MG63 (cell line): ENCODE measurements at regions not wholly inside any gene's neighbourhood (a gene's known extent, or its start where the extent isn't known, plus 50 kb on each side); places are given as distances from the start of the nearest gene placed in this dataset.
"Not testable (repeated sequence)": the region's sequence is repeated elsewhere in the genome, so short reads cannot be mapped to it uniquely, and the experiment has no call there.

Source experiments
- DNase-seq: peaks from one replicate; pipeline ENCODE4 v3.0.0-alpha.2; 2020
- H3K27me3 ChIP-seq: fragments of 250-450 bp; sonication (Bioruptor Pico); 2 replicates; pipeline ENCODE4 v1.5.1; 2020; ENCODE audit warnings: mild to moderate bottlenecking, moderate library complexity
- H3K36me3 ChIP-seq: fragments of 250-450 bp; sonication (Bioruptor Pico); 2 replicates; pipeline ENCODE4 v1.5.1; 2020; ENCODE audit warnings: mild to moderate bottlenecking, moderate library complexity
- H3K4me3 ChIP-seq: fragments of 250-450 bp; sonication (Bioruptor Pico); 2 replicates; pipeline ENCODE4 v1.5.1; 2020; ENCODE audit warnings: mild to moderate bottlenecking, moderate library complexity
- H3K9me3 ChIP-seq: fragments of 250-450 bp; sonication (Bioruptor Pico); 2 replicates; pipeline ENCODE4 v1.5.1; 2020; ENCODE audit warnings: mild to moderate bottlenecking, moderate library complexity

GRCh38 chr6:50899306-50899870 is 80.7 kb downstream of the TFAP2B start:
- Histone ChIP-seq H3K9me3 (no peaks in the 10 kb centered on the region), H3K4me3 (no peak overlapping the region), H3K27me3 (no peaks in the 10 kb centered on the region), H3K36me3 (no peaks in the 10 kb centered on the region)
- DNase-seq = no peak

- Histone ChIP-seq H3K36me3 (no peaks in the 10 kb centered on the region), H3K9me3 (no peaks in the 10 kb centered on the region), H3K4me3 (no peak overlapping the region), H3K27me3 (no peaks in the 10 kb centered on the region)
- DNase-seq = no peak
These were observed 83.6 kb downstream of the TFAP2B start for GRCh38 chr6:50902260-50902659.

GRCh38 chr6:50905297-50905696 is 86.6 kb downstream of the TFAP2B start:
- H3K36me3 ChIP-seq = no peaks in the 10 kb centered on the region
- no peak for DNase-seq
- no peaks in the 10 kb centered on the region for H3K9me3 ChIP-seq
- H3K27me3 ChIP-seq = no peaks in the 10 kb centered on the region
- no peak overlapping the region for H3K4me3 ChIP-seq

GRCh38 chr6:50907565-50907964 is 88.9 kb downstream of the TFAP2B start:
- Histone ChIP-seq H3K4me3 (no peak overlapping the region), H3K27me3 (no peaks in the 10 kb centered on the region), H3K9me3 (no peaks in the 10 kb centered on the region), H3K36me3 (no peaks in the 10 kb centered on the region)
- no peak for DNase-seq

- Histone ChIP-seq H3K9me3 (no peaks in the 10 kb centered on the region), H3K27me3 (no peaks in the 10 kb centered on the region), H3K36me3 (no peaks in the 10 kb centered on the region), H3K4me3 (no peak overlapping the region)
- DNase-seq = no peak
These were observed 94.6 kb downstream of the TFAP2B start for GRCh38 chr6:50913105-50913770.

GRCh38 chr6:50921378-50921777 is 102.7 kb downstream of the TFAP2B start:
- not testable (repeated sequence) for H3K36me3 ChIP-seq, H3K27me3 ChIP-seq, H3K4me3 ChIP-seq, H3K9me3 ChIP-seq, DNase-seq

- no peak for DNase-seq
- Histone ChIP-seq H3K9me3 (no peaks in the 10 kb centered on the region), H3K36me3 (no peaks in the 10 kb centered on the region), H3K27me3 (no peaks in the 10 kb centered on the region), H3K4me3 (no peak overlapping the region)
These were observed 103.3 kb downstream of the TFAP2B start for GRCh38 chr6:50921968-50922367.

GRCh38 chr6:50922579-50923525 is 104.2 kb downstream of the TFAP2B start:
- Histone ChIP-seq H3K9me3 (no peaks in the 10 kb centered on the region), H3K4me3 (no peak overlapping the region), H3K27me3 (no peaks in the 10 kb centered on the region), H3K36me3 (no peaks in the 10 kb centered on the region)
- DNase-seq = no peak

- no peaks in the 10 kb centered on the region for H3K36me3 ChIP-seq
- H3K27me3 ChIP-seq = no peaks in the 10 kb centered on the region
- H3K4me3 ChIP-seq = no peak overlapping the region
- DNase-seq = no peak
- no peaks in the 10 kb centered on the region for H3K9me3 ChIP-seq
These were observed 106.1 kb downstream of the TFAP2B start for GRCh38 chr6:50924758-50925157.

- Histone ChIP-seq H3K36me3 (no peaks in the 10 kb centered on the region), H3K9me3 (no peaks in the 10 kb centered on the region), H3K27me3 (no peaks in the 10 kb centered on the region), H3K4me3 (no peak overlapping the region)
- no peak for DNase-seq
These were observed 106.9 kb downstream of the TFAP2B start for GRCh38 chr6:50925548-50925947.

- H3K9me3 ChIP-seq = no peaks in the 10 kb centered on the region
- no peak for DNase-seq
- H3K27me3 ChIP-seq = no peaks in the 10 kb centered on the region
- H3K36me3 ChIP-seq = no peaks in the 10 kb centered on the region
- H3K4me3 ChIP-seq = no peak overlapping the region
These were observed 107.3 kb downstream of the TFAP2B start for GRCh38 chr6:50925981-50926380.

- no peaks in the 10 kb centered on the region for H3K27me3 ChIP-seq
- no peaks in the 10 kb centered on the region for H3K36me3 ChIP-seq
- H3K9me3 ChIP-seq = no peaks in the 10 kb centered on the region
- DNase-seq = no peak
- no peak overlapping the region for H3K4me3 ChIP-seq
These were observed 109.1 kb downstream of the TFAP2B start for GRCh38 chr6:50927800-50928199.

- no peak overlapping the region for H3K4me3 ChIP-seq
- H3K9me3 ChIP-seq = no peaks in the 10 kb centered on the region
- H3K27me3 ChIP-seq = no peaks in the 10 kb centered on the region
- H3K36me3 ChIP-seq = no peaks in the 10 kb centered on the region
- DNase-seq = no peak
These were observed 110.7 kb downstream of the TFAP2B start for GRCh38 chr6:50929323-50929722.

GRCh38 chr6:50935442-50935841 is 116.8 kb downstream of the TFAP2B start:
- Histone ChIP-seq H3K36me3 (no peaks in the 10 kb centered on the region), H3K4me3 (no peak overlapping the region), H3K9me3 (no peaks in the 10 kb centered on the region), H3K27me3 (no peaks in the 10 kb centered on the region)
- DNase-seq = no peak

- no peaks in the 10 kb centered on the region for H3K36me3 ChIP-seq
- no peak overlapping the region for H3K4me3 ChIP-seq
- no peaks in the 10 kb centered on the region for H3K9me3 ChIP-seq
- H3K27me3 ChIP-seq = no peaks in the 10 kb centered on the region
- DNase-seq = no peak
These were observed 117.6 kb downstream of the TFAP2B start for GRCh38 chr6:50936277-50936681.

GRCh38 chr6:50939931-50940330 is 121.3 kb downstream of the TFAP2B start:
- H3K4me3 ChIP-seq = no peak overlapping the region
- H3K36me3 ChIP-seq = no peaks in the 10 kb centered on the region
- no peaks in the 10 kb centered on the region for H3K27me3 ChIP-seq
- peak; percentile 44 for DNase-seq
- no peaks in the 10 kb centered on the region for H3K9me3 ChIP-seq

GRCh38 chr6:50945789-50946188 is 127.1 kb downstream of the TFAP2B start:
- Histone ChIP-seq H3K4me3 (no peak overlapping the region), H3K9me3 (no peaks in the 10 kb centered on the region), H3K36me3 (no peaks in the 10 kb centered on the region), H3K27me3 (no peaks in the 10 kb centered on the region)
- no peak for DNase-seq
